ENCODE measurements at regions not wholly inside any gene's neighbourhood (a gene's known extent, or its start where the extent isn't known, plus 50 kb on each side); places are given as distances from the start of the nearest gene placed in this dataset.

- no peak for DNase-seq
Observed at GRCh38 chr1:193613041-193613440, 426.6 kb upstream of the B3GALT2 start.

GRCh38 chr1:193609592-193609991 lies 423.2 kb upstream of the B3GALT2 start:
- no peak for DNase-seq

GRCh38 chr1:193607787-193608186 lies 421.4 kb upstream of the B3GALT2 start:
- no peak for DNase-seq

- DNase-seq, result no peak
Observed at GRCh38 chr1:193606035-193606434, 419.6 kb upstream of the B3GALT2 start.

- no peak for DNase-seq
Observed at GRCh38 chr1:193602705-193603104, 416.3 kb upstream of the B3GALT2 start.

GRCh38 chr1:193593147-193593885 lies 406.9 kb upstream of the B3GALT2 start:
- DNase-seq, result no peak

GRCh38 chr1:193592317-193592716 lies 405.9 kb upstream of the B3GALT2 start:
- no peak for DNase-seq

- no peak for DNase-seq
Observed at GRCh38 chr1:193590102-193590501, 403.7 kb upstream of the B3GALT2 start.

- DNase-seq, result no peak
Observed at GRCh38 chr1:193589597-193590040, 403.2 kb upstream of the B3GALT2 start.

- no peak for DNase-seq
Observed at GRCh38 chr1:193588311-193589082, 402.1 kb upstream of the B3GALT2 start.

- no peak for DNase-seq
Observed at GRCh38 chr1:193584731-193585239, 398.4 kb upstream of the B3GALT2 start.

GRCh38 chr1:193581341-193581740 lies 394.9 kb upstream of the B3GALT2 start:
- DNase-seq, result no peak

GRCh38 chr1:193580419-193580818 lies 394.0 kb upstream of the B3GALT2 start:
- no peak for DNase-seq

- DNase-seq, result no peak
Observed at GRCh38 chr1:193579323-193579722, 392.9 kb upstream of the B3GALT2 start.

GRCh38 chr1:193574913-193575312 lies 388.5 kb upstream of the B3GALT2 start:
- DNase-seq, result no peak

- DNase-seq, result no peak
Observed at GRCh38 chr1:193569983-193570269, 383.5 kb upstream of the B3GALT2 start.

GRCh38 chr1:193569096-193569982 lies 382.9 kb upstream of the B3GALT2 start:
- no peak for DNase-seq

- DNase-seq, result no peak
Observed at GRCh38 chr1:193568512-193568911, 382.1 kb upstream of the B3GALT2 start.

- DNase-seq, result no peak
Observed at GRCh38 chr1:193567937-193568336, 381.5 kb upstream of the B3GALT2 start.

- DNase-seq, result no peak
Observed at GRCh38 chr1:193566735-193567134, 380.3 kb upstream of the B3GALT2 start.

GRCh38 chr1:193565971-193566577 lies 379.7 kb upstream of the B3GALT2 start:
- no peak for DNase-seq

GRCh38 chr1:193562121-193562520 lies 375.7 kb upstream of the B3GALT2 start:
- no peak for DNase-seq

- DNase-seq, result no peak
Observed at GRCh38 chr1:193558491-193559028, 372.1 kb upstream of the B3GALT2 start.
